Epithelial cell of esophagus (primary cell): ENCODE measurements at regions not wholly inside any gene's neighbourhood (a gene's known extent, or its start where the extent isn't known, plus 50 kb on each side); places are given as distances from the start of the nearest gene placed in this dataset.

ENCODE experiments used
- DNase-seq: peaks from one replicate; pipeline ENCODE4 v3.0.0; 2010; ENCODE audit warnings: low read depth
- H3K4me3 ChIP-seq: 2 replicates; pipeline ENCODE4 v1.5.1; 2011; ENCODE audit warnings: mild to moderate bottlenecking, low read length, control low read depth
- TF ChIP-seq, protein P1 (sequence below): IDR thresholded peaks from 2 replicates; pipeline ENCODE4 v1.5.1; 2011; ENCODE audit warnings: low read depth, mild to moderate bottlenecking, low read length, control low read depth, inconsistent platforms; ENCODE audit not compliant: insufficient read depth; ENCODE audit errors: missing control alignments

DNA sequence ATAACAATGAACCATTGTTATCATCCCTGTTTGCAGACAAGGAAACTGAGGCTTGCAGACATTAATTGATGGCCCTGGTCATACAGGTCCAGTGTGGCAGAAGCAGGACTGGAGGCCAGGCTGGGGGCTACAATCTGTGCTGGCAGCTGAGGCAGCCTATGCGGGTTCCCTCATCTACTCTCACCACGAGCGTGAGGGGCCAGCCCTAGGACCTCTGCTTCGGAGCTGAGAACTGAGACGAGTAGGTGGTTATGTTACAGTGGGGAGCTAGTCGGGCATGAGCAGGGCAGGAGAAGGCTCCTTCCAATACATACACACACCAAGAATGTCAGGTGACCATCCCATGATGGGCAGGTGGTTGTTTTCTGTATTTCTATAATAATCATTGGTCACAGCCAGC, 82.2 kb upstream of the ASB18 start:
- TF ChIP-seq, protein P1, sequence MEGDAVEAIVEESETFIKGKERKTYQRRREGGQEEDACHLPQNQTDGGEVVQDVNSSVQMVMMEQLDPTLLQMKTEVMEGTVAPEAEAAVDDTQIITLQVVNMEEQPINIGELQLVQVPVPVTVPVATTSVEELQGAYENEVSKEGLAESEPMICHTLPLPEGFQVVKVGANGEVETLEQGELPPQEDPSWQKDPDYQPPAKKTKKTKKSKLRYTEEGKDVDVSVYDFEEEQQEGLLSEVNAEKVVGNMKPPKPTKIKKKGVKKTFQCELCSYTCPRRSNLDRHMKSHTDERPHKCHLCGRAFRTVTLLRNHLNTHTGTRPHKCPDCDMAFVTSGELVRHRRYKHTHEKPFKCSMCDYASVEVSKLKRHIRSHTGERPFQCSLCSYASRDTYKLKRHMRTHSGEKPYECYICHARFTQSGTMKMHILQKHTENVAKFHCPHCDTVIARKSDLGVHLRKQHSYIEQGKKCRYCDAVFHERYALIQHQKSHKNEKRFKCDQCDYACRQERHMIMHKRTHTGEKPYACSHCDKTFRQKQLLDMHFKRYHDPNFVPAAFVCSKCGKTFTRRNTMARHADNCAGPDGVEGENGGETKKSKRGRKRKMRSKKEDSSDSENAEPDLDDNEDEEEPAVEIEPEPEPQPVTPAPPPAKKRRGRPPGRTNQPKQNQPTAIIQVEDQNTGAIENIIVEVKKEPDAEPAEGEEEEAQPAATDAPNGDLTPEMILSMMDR: no peak
- H3K4me3 ChIP-seq: no peak overlapping the region
- no peak for DNase-seq

DNA sequence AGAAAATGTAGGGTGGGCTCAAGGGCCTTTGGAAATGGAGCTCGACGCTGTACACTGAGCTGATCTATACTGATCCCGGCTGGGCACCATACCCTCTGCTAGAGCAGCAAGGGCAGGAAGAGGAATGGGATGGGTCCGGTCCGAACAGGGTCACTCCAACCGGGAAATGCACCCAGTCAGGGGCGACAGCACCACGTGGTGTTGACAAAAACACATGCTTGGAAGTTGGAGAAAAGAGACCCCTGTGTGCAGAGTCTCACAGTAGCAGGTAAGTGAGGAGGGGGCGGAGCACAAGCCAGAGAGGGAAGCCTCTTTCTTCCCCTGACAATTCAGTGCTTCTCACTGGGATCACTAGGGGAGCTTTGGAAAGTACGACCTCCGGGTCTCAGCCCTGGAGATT, 84.1 kb upstream of the ASB18 start:
- TF ChIP-seq, protein P1: no peak
- no peak overlapping the region for H3K4me3 ChIP-seq
- no peak for DNase-seq

DNA sequence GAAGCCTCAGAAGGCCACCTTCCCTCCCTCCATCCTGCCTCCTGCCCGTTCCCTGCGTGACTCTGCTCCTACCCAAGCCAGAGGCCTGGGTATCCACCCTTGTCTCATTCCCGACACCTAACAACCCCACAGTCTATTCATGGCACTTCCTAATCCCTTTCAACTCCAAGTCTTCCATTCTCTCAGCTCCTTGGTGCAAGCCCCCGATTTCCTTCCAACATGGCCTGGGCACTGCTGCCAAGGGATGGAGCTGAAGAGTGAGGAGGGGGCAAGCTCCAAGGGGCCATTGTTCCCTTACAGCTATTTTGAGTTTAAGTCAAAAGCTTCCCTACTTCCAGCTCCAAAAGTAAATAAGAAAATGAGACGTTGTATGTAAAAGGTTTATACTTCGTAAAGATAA, 84.8 kb upstream of the ASB18 start:
- H3K4me3 ChIP-seq: no peak overlapping the region
- no peak for DNase-seq
- TF ChIP-seq, protein P1: no peak

DNA sequence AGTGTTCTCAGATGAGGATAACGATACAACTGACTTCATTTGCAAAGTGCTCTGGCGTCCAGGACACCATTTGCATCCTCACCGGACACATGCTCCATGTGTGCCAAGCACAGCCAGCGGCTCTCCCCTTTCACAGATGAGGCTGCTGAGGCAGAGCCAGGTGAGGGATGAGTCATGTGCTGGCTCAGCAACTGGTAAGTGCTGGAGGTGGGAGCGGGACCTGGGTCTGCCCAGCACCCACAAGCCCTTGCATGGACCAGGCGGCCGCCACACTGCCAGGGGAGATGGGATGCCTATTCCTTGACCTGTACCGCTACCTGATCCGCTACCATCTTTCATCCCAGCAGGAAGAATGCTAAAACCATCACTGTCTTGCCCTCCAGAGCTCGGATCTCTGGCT, 86.2 kb upstream of the ASB18 start:
- TF ChIP-seq, protein P1: no peak
- H3K4me3 ChIP-seq: no peak overlapping the region
- no peak for DNase-seq

DNA sequence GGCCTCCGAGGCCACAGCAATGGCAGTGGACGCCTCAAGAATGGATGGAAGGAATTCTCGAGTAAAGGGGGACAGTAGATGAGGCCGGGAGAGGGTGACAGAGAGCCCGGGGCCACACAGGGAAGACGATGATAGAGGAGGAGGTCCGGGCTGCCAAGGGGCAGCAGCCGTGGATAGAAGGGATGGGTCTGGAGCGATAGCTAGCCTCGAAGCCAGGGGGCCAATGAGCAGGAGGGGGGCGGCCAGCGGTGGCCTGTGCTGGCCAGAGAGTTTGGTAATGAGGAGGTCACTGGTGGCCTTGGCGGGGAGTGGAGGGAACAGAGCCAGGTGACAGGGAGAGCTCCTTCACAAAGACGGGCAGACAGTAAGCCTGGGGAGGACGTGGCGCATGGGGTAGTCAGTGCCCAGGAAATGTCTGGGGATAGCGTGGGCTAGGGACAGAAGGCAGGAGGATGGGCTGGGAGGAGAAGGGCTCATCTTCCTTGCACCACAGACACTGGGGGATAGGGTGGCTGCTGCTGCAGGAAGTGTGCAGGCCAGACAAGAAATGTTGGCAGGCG, 87.8 kb upstream of the ASB18 start:
- no peak overlapping the region for H3K4me3 ChIP-seq
- DNase-seq: no peak
- TF ChIP-seq, protein P1: no peak

DNA sequence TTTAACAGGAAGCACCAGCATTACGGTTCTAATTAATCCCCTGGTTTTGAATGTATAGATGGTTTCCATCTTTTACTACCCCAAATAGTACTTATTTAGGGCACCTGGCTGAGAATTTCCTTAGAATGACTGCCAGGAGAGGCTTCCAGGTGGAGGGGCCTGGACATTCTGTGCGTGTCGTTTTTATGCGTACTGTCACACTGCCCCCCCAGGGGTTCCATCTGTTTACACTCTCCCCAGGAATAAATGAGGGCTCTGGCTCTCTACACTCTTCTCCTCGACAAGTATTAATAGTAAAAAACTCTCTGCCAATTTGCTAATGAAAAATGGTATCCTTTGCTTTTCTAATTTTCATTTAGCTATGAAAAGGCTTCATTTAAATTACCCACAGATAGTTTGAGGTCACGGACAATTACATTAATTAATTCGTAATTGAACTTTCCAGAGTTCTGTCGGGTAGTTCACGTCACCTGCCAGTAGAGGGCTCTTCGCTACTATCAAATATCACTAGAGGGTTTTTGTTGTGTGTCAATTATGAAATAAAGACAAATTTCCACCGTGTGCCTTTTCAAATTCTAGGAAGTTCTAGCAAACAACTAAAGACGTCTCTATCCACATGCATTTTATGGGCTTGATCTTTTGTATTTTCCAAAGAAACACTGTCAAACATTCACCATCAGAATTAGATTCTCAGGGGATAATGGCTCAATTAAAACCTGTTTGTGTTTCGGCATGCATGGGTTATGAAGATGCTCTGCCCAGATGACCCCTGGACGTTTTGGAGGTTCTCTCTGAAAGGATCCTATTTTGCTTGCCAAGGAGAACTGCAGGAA, 88.8 kb upstream of the ASB18 start:
- no peak overlapping the region for H3K4me3 ChIP-seq
- peak; percentile 41 for DNase-seq
- TF ChIP-seq, protein P1: peak; percentile 83

DNA sequence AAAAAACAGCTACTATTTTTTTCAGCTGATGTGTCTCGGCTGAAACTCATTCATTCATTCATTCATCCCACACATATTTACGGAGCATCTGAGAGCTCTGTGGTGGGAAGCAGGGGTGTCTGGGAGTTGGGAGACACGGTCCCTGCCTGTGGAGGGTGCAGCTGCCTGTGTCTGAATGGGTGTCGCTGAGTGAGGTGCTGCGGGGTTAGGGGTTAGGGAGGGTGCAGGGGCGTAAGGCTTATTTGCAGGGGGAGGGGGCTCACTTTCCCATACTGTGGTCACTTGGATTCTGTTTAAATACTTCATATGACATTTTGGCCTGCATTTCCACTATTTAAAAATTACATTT, 89.4 kb upstream of the ASB18 start:
- H3K4me3 ChIP-seq: no peak overlapping the region
- DNase-seq: no peak
- TF ChIP-seq, protein P1: no peak
